GM12875 (cell line): ENCODE measurements at regions not wholly inside any gene's neighbourhood (a gene's known extent, or its start where the extent isn't known, plus 50 kb on each side); places are given as distances from the start of the nearest gene placed in this dataset.
"Not testable (repeated sequence)": the region's sequence is repeated elsewhere in the genome, so short reads cannot be mapped to it uniquely, and the experiment has no call there.

ENCODE experiments used
- H3K4me3 ChIP-seq: one replicate; pipeline ENCODE4 v1.5.1; 2011; ENCODE audit warnings: low read depth, low read length, control low read depth
- TF ChIP-seq, protein P1 (sequence below): IDR thresholded peaks from 2 replicates; pipeline ENCODE4 v1.5.1; 2011; ENCODE audit warnings: low read depth, mild to moderate bottlenecking, control low read depth, inconsistent platforms, low read length, moderate library complexity, borderline replicate concordance; ENCODE audit not compliant: insufficient read depth

DNA sequence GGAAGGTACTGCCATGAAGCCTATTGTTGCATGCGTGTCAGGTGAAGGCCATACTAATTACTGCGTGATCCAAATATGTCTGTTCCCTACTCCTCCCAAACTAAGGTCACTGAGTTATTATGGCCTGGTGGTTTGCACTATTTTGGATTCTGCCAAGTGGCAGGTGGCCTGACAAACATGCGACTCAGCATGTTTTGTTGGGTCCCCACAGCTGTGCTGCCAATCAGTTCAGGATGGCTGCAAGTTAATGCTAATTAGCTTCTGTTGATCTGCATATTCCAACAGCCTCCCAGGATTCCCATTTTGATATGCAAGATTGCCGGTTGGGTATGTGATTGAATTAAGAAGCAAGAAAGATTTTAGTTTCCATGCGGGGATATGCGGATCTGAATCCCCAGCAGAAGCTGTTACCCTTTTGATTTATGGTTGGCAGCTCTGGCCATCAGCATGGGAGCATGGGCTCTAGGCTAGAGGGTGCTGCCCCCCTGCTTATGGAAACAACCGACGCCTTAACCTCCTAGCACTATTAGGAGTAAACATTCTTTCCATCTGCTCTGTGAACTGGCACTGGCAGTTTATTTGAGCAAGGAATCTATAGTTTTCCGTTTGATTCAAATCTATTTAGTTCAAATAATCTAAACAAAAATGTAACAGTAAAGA lies 429.8 kb upstream of the C1orf87 start:
- TF ChIP-seq, protein P1, sequence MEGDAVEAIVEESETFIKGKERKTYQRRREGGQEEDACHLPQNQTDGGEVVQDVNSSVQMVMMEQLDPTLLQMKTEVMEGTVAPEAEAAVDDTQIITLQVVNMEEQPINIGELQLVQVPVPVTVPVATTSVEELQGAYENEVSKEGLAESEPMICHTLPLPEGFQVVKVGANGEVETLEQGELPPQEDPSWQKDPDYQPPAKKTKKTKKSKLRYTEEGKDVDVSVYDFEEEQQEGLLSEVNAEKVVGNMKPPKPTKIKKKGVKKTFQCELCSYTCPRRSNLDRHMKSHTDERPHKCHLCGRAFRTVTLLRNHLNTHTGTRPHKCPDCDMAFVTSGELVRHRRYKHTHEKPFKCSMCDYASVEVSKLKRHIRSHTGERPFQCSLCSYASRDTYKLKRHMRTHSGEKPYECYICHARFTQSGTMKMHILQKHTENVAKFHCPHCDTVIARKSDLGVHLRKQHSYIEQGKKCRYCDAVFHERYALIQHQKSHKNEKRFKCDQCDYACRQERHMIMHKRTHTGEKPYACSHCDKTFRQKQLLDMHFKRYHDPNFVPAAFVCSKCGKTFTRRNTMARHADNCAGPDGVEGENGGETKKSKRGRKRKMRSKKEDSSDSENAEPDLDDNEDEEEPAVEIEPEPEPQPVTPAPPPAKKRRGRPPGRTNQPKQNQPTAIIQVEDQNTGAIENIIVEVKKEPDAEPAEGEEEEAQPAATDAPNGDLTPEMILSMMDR = no peak
- no peak overlapping the region for H3K4me3 ChIP-seq

DNA sequence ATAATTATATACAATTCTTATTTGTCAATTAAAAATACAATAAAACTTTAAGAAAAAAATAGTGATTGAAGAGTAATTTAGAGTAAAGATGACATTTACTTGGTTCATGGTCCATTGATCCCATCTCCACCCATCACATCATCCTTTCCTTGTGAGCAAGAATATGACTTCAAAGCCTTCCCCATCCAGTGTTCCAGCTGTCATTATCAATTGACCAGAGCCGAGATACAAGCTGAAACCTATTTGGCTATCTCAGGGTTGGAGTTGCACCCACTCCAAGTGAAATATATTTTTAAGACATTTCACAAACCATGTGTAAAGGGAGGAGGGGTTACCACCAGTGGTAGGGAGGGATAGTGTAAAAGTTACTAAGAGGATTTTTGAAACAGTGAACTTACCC lies 428.9 kb upstream of the C1orf87 start:
- TF ChIP-seq, protein P1 = no peak
- no peak overlapping the region for H3K4me3 ChIP-seq

GRCh38 chr1:60489916-60490480 lies 416.4 kb upstream of the C1orf87 start:
- not testable (repeated sequence) for H3K4me3 ChIP-seq

DNA sequence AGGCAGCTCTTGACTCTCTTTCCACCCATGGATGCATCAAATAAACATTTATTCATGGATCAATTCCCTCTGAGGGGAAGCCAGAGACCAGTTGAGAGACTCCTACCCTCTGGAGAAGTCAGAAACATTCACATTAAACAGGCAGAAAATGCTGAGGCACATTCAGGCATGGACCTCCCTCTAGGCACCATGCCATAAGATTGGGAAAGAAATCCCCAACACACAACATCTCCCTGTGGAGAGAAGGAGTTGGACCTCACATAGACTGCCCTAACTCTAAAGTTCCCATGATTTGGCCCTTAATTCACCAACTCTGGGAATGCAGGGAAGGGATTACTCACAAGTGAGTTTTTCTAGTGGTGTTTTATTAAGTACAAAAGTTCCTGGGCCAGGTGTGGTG lies 415.3 kb upstream of the C1orf87 start:
- TF ChIP-seq, protein P1 = no peak
- H3K4me3 ChIP-seq = no peak overlapping the region

DNA sequence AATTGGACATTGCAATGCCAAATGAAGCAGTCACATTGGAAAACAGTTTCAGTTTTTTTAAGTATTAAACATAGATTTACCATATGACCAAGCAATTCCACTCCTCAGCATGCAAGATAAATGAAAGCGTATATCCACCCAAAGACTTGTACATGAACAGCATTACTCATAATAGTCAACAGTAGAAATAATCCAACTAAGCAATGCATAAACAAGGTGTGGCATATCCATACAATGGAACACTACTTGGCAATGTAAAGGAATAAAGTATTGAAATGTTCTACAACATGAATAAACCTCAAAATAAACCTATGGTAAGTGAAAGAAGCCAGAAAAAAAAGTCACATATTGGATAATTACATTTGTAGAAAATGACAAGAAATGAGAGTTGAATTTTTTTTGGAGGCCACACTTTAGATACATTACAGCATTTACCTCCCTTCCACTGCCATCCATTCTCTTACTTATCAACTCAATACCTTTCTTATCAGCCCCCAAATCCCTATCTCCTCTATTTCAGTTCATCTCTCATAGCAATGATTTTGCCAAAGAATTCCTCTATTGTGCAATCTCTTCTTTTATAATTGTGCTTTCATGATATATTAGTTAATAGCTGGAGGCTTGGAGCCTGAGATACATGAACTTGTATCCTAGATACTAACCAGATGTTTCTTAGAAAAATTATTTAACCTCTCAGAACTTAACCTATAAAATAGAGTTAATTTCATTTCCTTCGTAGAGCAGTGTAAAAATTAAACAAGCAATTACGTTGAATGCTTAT lies 414.2 kb upstream of the C1orf87 start:
- TF ChIP-seq, protein P1 = no peak

DNA sequence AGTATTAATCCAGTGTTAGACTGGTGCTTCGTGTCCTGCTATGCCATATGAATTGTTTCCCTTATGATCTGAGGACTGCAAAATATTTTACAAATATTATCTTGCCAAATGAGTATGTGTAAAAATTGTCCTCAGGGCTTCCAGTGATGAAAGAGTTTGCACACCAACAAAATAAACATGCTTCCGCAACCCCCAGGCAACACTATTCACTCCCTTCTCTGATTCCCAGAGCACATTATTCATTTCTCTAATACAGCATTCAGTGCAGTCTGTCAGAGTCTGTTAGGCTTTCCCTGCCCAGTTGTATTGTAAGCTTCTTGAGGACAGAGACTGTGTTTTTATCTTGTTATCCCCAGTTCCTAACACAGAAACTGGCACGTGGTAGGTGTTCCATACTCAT lies 409.9 kb upstream of the C1orf87 start:
- no peak overlapping the region for H3K4me3 ChIP-seq
- TF ChIP-seq, protein P1 = no peak

More for the DNA sequence above, 414.2 kb upstream of the C1orf87 start:
- no peak overlapping the region for H3K4me3 ChIP-seq

DNA sequence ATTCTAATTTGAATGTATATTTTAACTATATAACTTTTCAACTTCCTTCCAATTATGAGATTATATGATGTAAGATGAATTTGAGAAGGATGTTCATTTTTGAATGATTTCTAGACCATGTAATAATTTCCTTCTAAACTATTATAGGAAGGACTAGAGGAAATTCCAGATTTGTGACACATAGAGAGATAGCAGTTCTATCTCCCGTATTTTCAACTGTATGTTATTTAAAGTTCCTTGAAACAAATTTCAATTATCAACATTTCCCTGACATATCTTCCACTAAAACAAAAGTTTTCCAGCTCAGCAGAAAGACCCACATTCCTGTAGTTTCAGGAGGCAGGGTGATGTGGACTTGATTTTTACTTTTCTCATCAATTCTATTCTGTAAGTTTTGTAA lies 396.7 kb upstream of the C1orf87 start:
- TF ChIP-seq, protein P1 = no peak
- no peak overlapping the region for H3K4me3 ChIP-seq
